ENCODE measurements at regions not wholly inside any gene's neighbourhood (a gene's known extent, or its start where the extent isn't known, plus 50 kb on each side); places are given as distances from the start of the nearest gene placed in this dataset.

- Histone ChIP-seq H3K4me2 (no peak overlapping the region), H3K36me3 (ENCODE audit: insufficient read depth) (no peaks in the 10 kb centered on the region), H2AFZ (ENCODE audit: low read depth) (0 out of 2 replicates have a peak overlapping the region, but pooled peaks have one; percentile 29), H3K27ac (no peak overlapping the region), H3K4me1 (ENCODE audit: low read depth, poor library complexity, severe bottlenecking) (no peaks in the 10 kb centered on the region), H3K79me2 (ENCODE audit: insufficient read depth, low read depth) (no peaks in the 10 kb centered on the region), H3K27me3 (ENCODE audit: insufficient read depth, low read depth) (no peaks in the 10 kb centered on the region), H3K4me3 (IDR thresholded peaks at IDR 0.05; ENCODE audit: insufficient read depth, low read depth, low read length) (no peak overlapping the region), H4K20me1 (ENCODE audit: insufficient read depth) (no peaks in the 10 kb centered on the region), H3K9ac (no peak overlapping the region)
- peak; percentile 80 for TF ChIP-seq CTCF (conservative IDR thresholded peaks at IDR 0.05; ENCODE audit: low read depth, low read length)
Observed at GRCh38 chr15:57866149-57866736, 159.7 kb downstream of the POLR2M start.

- Histone ChIP-seq H4K20me1 (ENCODE audit: insufficient read depth) (no peaks in the 10 kb centered on the region), H3K4me3 (IDR thresholded peaks at IDR 0.05; ENCODE audit: insufficient read depth, low read depth, low read length) (no peak overlapping the region), H3K79me2 (ENCODE audit: insufficient read depth, low read depth) (no peaks in the 10 kb centered on the region), H3K4me1 (ENCODE audit: low read depth, poor library complexity, severe bottlenecking) (no peaks in the 10 kb centered on the region), H3K36me3 (ENCODE audit: insufficient read depth) (no peaks in the 10 kb centered on the region), H2AFZ (ENCODE audit: low read depth) (no peak overlapping the region), H3K27ac (no peak overlapping the region), H3K9ac (no peak overlapping the region), H3K4me2 (no peak overlapping the region), H3K27me3 (ENCODE audit: insufficient read depth, low read depth) (no peaks in the 10 kb centered on the region)
- no peak for TF ChIP-seq CTCF (conservative IDR thresholded peaks at IDR 0.05; ENCODE audit: low read depth, low read length)
Observed at GRCh38 chr15:57867970-57868798, 161.7 kb downstream of the POLR2M start.

- Histone ChIP-seq H3K4me2 (no peak overlapping the region), H3K27ac (no peak overlapping the region), H4K20me1 (ENCODE audit: insufficient read depth) (no peaks in the 10 kb centered on the region), H2AFZ (ENCODE audit: low read depth) (no peak overlapping the region), H3K4me3 (IDR thresholded peaks at IDR 0.05; ENCODE audit: insufficient read depth, low read depth, low read length) (no peak overlapping the region), H3K36me3 (ENCODE audit: insufficient read depth) (no peaks in the 10 kb centered on the region), H3K27me3 (ENCODE audit: insufficient read depth, low read depth) (no peaks in the 10 kb centered on the region), H3K4me1 (ENCODE audit: low read depth, poor library complexity, severe bottlenecking) (no peaks in the 10 kb centered on the region), H3K79me2 (ENCODE audit: insufficient read depth, low read depth) (no peaks in the 10 kb centered on the region), H3K9ac (no peak overlapping the region)
- TF ChIP-seq CTCF (conservative IDR thresholded peaks at IDR 0.05; ENCODE audit: low read depth, low read length) = no peak
Observed at GRCh38 chr15:57870667-57871066, 164.2 kb downstream of the POLR2M start.

GRCh38 chr15:57872281-57873030, 165.9 kb downstream of the POLR2M start:
- TF ChIP-seq CTCF (conservative IDR thresholded peaks at IDR 0.05; ENCODE audit: low read depth, low read length) = no peak
- Histone ChIP-seq H3K4me2 (no peak overlapping the region), H4K20me1 (ENCODE audit: insufficient read depth) (no peaks in the 10 kb centered on the region), H3K9ac (no peak overlapping the region), H3K27me3 (ENCODE audit: insufficient read depth, low read depth) (no peaks in the 10 kb centered on the region), H3K4me1 (ENCODE audit: low read depth, poor library complexity, severe bottlenecking) (no peaks in the 10 kb centered on the region), H3K36me3 (ENCODE audit: insufficient read depth) (no peaks in the 10 kb centered on the region), H2AFZ (ENCODE audit: low read depth) (no peak overlapping the region), H3K27ac (no peak overlapping the region), H3K79me2 (ENCODE audit: insufficient read depth, low read depth) (no peaks in the 10 kb centered on the region), H3K4me3 (IDR thresholded peaks at IDR 0.05; ENCODE audit: insufficient read depth, low read depth, low read length) (no peak overlapping the region)
